ENCODE measurements at regions not wholly inside any gene's neighbourhood (a gene's known extent, or its start where the extent isn't known, plus 50 kb on each side); places are given as distances from the start of the nearest gene placed in this dataset.

GRCh38 chr1:222105861-222106260 lies 364.0 kb upstream of the DUSP10 start:
- DNase-seq (ENCODE audit: low read depth) = no peak
- H3K4me3 ChIP-seq (ENCODE audit: control insufficient read depth, low read depth, low read length) = no peak overlapping the region
- TF ChIP-seq CTCF (conservative IDR thresholded peaks at IDR 0.05; ENCODE audit: control insufficient read depth, insufficient read depth, low read depth, low read length) = no peak

GRCh38 chr1:222105393-222105737 lies 363.5 kb upstream of the DUSP10 start:
- H3K4me3 ChIP-seq (ENCODE audit: control insufficient read depth, low read depth, low read length) = no peak overlapping the region
- DNase-seq (ENCODE audit: low read depth) = no peak
- no peak for TF ChIP-seq CTCF (conservative IDR thresholded peaks at IDR 0.05; ENCODE audit: control insufficient read depth, insufficient read depth, low read depth, low read length)

GRCh38 chr1:222104694-222105392 lies 363.0 kb upstream of the DUSP10 start:
- DNase-seq (ENCODE audit: low read depth) = no peak
- no peak for TF ChIP-seq CTCF (conservative IDR thresholded peaks at IDR 0.05; ENCODE audit: control insufficient read depth, insufficient read depth, low read depth, low read length)
- H3K4me3 ChIP-seq (ENCODE audit: control insufficient read depth, low read depth, low read length) = no peak overlapping the region

- TF ChIP-seq CTCF (conservative IDR thresholded peaks at IDR 0.05; ENCODE audit: control insufficient read depth, insufficient read depth, low read depth, low read length) = no peak
These were observed 362.2 kb upstream of the DUSP10 start for GRCh38 chr1:222104097-222104496.

GRCh38 chr1:222099746-222100145 lies 357.9 kb upstream of the DUSP10 start:
- DNase-seq (ENCODE audit: low read depth) = no peak
- TF ChIP-seq CTCF (conservative IDR thresholded peaks at IDR 0.05; ENCODE audit: control insufficient read depth, insufficient read depth, low read depth, low read length) = no peak
- H3K4me3 ChIP-seq (ENCODE audit: control insufficient read depth, low read depth, low read length) = no peak overlapping the region

More at GRCh38 chr1:222104097-222104496, 362.2 kb upstream of the DUSP10 start:
- H3K4me3 ChIP-seq (ENCODE audit: control insufficient read depth, low read depth, low read length) = no peak overlapping the region
- no peak for DNase-seq (ENCODE audit: low read depth)

GRCh38 chr1:222098404-222098803 lies 356.5 kb upstream of the DUSP10 start:
- no peak overlapping the region for H3K4me3 ChIP-seq (ENCODE audit: control insufficient read depth, low read depth, low read length)
- TF ChIP-seq CTCF (conservative IDR thresholded peaks at IDR 0.05; ENCODE audit: control insufficient read depth, insufficient read depth, low read depth, low read length) = no peak
- DNase-seq (ENCODE audit: low read depth) = no peak

- DNase-seq (ENCODE audit: low read depth) = no peak
- TF ChIP-seq CTCF (conservative IDR thresholded peaks at IDR 0.05; ENCODE audit: control insufficient read depth, insufficient read depth, low read depth, low read length) = no peak
These were observed 355.7 kb upstream of the DUSP10 start for GRCh38 chr1:222097588-222097987.

More at GRCh38 chr1:222097588-222097987, 355.7 kb upstream of the DUSP10 start:
- H3K4me3 ChIP-seq (ENCODE audit: control insufficient read depth, low read depth, low read length) = no peak overlapping the region

Measured in fibroblast of mammary gland (primary cell).